Dendritic cell treated with granulocyte-macrophage colony-stimulating factor and Interleukin-4, amounts not matched to agents 40 ng/mL and 50 ng/mL, for 4 days (primary cell): ENCODE measurements at regions not wholly inside any gene's neighbourhood (a gene's known extent, or its start where the extent isn't known, plus 50 kb on each side); places are given as distances from the start of the nearest gene placed in this dataset.

Experiments used
- H3K27ac Mint-ChIP-seq: one replicate; pipeline ENCODE4 v1.8.0; 2022; ENCODE audit warnings: mild to moderate bottlenecking, mixed read lengths
- H3K27me3 Mint-ChIP-seq: one replicate; pipeline ENCODE4 v1.8.0; 2022; ENCODE audit warnings: mild to moderate bottlenecking, mixed read lengths
- H3K36me3 Mint-ChIP-seq: one replicate; pipeline ENCODE4 v1.8.0; 2022; ENCODE audit warnings: low read depth, mixed read lengths
- H3K4me1 Mint-ChIP-seq: one replicate; pipeline ENCODE4 v1.8.0; 2022; ENCODE audit warnings: low read depth, mixed read lengths
- H3K4me3 Mint-ChIP-seq: one replicate; pipeline ENCODE4 v1.8.0; 2022; ENCODE audit warnings: mild to moderate bottlenecking, moderate library complexity, mixed read lengths
- H3K9me3 Mint-ChIP-seq: one replicate; pipeline ENCODE4 v1.8.0; 2022; ENCODE audit warnings: mixed read lengths
- intact Hi-C: fragments of 100-400 bp; cut with micrococcal nuclease; formaldehyde crosslinking; loops from one replicate; pipeline ENCODE4 v1.15.0; 2022

- Mint-ChIP-seq H3K27ac (no peak overlapping the region), H3K36me3 (no peaks in the 10 kb centered on the region), H3K4me3 (no peak overlapping the region), H3K4me1 (no peaks in the 10 kb centered on the region), H3K27me3 (peaks cover 16% of the 10 kb centered on the region), H3K9me3 (no peaks in the 10 kb centered on the region)
- intact Hi-C loops = no loop called here
Measured at GRCh38 chr3:127407026-127407939, 119.4 kb upstream of the PRR20G start.

GRCh38 chr3:127406309-127407025, 118.6 kb upstream of the PRR20G start:
- H3K4me3 Mint-ChIP-seq = no peak overlapping the region
- intact Hi-C loops = no loop called here
- H3K4me1 Mint-ChIP-seq = no peaks in the 10 kb centered on the region
- H3K9me3 Mint-ChIP-seq = no peaks in the 10 kb centered on the region
- H3K27ac Mint-ChIP-seq = no peak overlapping the region
- H3K27me3 Mint-ChIP-seq = peaks cover 20% of the 10 kb centered on the region
- H3K36me3 Mint-ChIP-seq = no peaks in the 10 kb centered on the region

GRCh38 chr3:127405791-127406190, 117.9 kb upstream of the PRR20G start:
- intact Hi-C loops = no loop called here
- H3K27ac Mint-ChIP-seq = no peak overlapping the region
- no peaks in the 10 kb centered on the region for H3K9me3 Mint-ChIP-seq
- H3K4me1 Mint-ChIP-seq = no peaks in the 10 kb centered on the region
- H3K36me3 Mint-ChIP-seq = no peaks in the 10 kb centered on the region
- H3K27me3 Mint-ChIP-seq = peaks cover 18% of the 10 kb centered on the region
- H3K4me3 Mint-ChIP-seq = no peak overlapping the region

DNA sequence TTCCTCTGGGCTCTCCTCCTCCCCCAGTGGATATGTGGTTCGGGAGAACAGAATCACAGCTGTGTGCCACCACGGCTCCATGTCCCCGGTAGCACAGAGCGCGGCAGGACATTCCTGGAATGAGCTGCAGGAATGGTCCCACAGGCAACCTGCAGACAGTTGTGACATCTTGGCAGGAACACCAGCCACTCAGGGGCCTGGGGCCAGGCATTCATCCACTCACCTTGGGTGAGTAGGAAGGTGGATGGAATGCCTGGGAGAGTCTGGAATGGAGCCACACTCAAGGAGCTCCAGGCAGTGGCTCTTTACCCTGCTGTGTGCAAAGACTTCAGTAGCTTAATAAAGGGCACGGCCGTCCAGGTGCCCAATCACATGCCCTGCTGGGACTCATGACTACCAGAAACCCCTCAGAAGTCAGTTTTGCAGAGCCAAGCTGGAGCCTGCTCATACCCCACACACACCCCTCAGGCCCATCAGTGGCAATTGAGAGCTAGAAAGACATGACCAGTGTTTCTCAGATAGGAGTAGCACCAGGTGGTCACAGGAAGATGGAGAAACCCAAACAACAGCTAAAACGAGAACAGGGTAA, 117.3 kb upstream of the PRR20G start:
- Mint-ChIP-seq H3K36me3 (no peaks in the 10 kb centered on the region), H3K9me3 (no peaks in the 10 kb centered on the region), H3K4me1 (no peaks in the 10 kb centered on the region), H3K4me3 (no peak overlapping the region), H3K27me3 (peaks cover 17% of the 10 kb centered on the region), H3K27ac (no peak overlapping the region)
- intact Hi-C loops = no loop called here

GRCh38 chr3:127404221-127405009, 116.6 kb upstream of the PRR20G start:
- no peaks in the 10 kb centered on the region for H3K9me3 Mint-ChIP-seq
- no peaks in the 10 kb centered on the region for H3K4me1 Mint-ChIP-seq
- intact Hi-C loops = no loop called here
- H3K27ac Mint-ChIP-seq = no peak overlapping the region
- H3K27me3 Mint-ChIP-seq = peaks cover 17% of the 10 kb centered on the region
- H3K4me3 Mint-ChIP-seq = no peak overlapping the region
- no peaks in the 10 kb centered on the region for H3K36me3 Mint-ChIP-seq

- no peak overlapping the region for H3K4me3 Mint-ChIP-seq
- peaks cover 17% of the 10 kb centered on the region for H3K27me3 Mint-ChIP-seq
- H3K4me1 Mint-ChIP-seq = no peaks in the 10 kb centered on the region
- H3K9me3 Mint-ChIP-seq = no peaks in the 10 kb centered on the region
- H3K27ac Mint-ChIP-seq = no peak overlapping the region
- intact Hi-C loops = no loop called here
- H3K36me3 Mint-ChIP-seq = no peaks in the 10 kb centered on the region
Measured at GRCh38 chr3:127403795-127404194, 115.9 kb upstream of the PRR20G start.

- no peak overlapping the region for H3K27ac Mint-ChIP-seq
- intact Hi-C loops = no loop called here
- no peaks in the 10 kb centered on the region for H3K4me1 Mint-ChIP-seq
- no peaks in the 10 kb centered on the region for H3K9me3 Mint-ChIP-seq
- no peaks in the 10 kb centered on the region for H3K36me3 Mint-ChIP-seq
- H3K27me3 Mint-ChIP-seq = peaks cover 32% of the 10 kb centered on the region
- no peak overlapping the region for H3K4me3 Mint-ChIP-seq
Measured at GRCh38 chr3:127399154-127399553, 111.3 kb upstream of the PRR20G start.

DNA sequence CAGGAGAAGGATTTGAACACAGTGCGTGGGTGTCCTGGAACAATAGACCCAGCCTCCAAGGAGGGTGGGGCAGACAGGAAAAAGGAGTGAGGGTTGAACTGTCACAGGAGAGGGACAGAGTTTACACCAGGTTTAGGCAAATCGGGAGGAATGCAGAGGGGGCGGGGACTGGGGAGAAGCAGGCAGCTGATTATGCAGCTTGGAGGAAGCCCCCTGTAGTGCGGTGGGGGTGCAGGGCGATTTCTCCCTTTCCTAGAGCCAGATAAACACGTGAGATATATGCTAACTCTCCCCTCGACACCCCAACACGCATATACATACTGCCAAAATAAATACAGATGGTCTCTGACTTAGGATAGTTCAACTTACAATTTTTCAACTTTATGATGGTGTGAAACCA, 108.6 kb upstream of the PRR20G start:
- Mint-ChIP-seq H3K27ac (no peak overlapping the region), H3K36me3 (no peaks in the 10 kb centered on the region), H3K4me1 (no peaks in the 10 kb centered on the region), H3K27me3 (peaks cover 30% of the 10 kb centered on the region), H3K9me3 (no peaks in the 10 kb centered on the region), H3K4me3 (no peak overlapping the region)
- intact Hi-C loops = no loop called here

DNA sequence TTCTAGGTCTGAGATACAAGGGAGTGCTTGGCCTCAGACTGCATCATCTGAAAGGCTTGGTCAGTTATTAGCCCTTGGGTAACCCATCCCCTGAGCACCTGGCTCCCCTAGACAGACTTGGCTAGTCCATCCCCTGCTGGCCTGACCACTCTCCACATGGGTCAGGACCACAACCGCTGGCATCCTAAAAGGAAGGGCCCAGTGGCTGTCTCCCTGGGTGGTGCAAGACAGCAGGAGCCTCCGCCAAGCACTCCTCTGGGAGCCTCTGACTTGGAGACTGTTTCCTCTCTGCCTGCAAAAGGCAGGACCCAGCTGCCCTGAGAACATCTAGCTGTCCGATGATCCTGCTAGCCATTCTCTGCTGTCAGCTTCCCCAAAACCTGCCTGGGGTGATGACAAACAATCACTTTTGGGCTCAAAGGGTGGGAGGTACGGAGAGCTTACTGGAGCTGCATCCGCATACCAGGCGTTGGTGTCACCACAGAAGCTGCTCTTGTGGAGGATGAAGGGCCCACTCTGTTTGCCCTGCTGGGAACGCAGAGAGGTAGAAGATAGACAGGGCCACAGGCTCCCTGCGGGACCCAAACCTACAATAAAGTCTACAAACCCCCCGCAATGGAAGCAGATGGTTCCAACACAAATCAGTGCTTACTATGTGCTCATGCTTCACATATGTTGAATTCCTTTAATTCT, 108.0 kb upstream of the PRR20G start:
- H3K4me1 Mint-ChIP-seq = no peaks in the 10 kb centered on the region
- intact Hi-C loops = no loop called here
- no peak overlapping the region for H3K4me3 Mint-ChIP-seq

DNA sequence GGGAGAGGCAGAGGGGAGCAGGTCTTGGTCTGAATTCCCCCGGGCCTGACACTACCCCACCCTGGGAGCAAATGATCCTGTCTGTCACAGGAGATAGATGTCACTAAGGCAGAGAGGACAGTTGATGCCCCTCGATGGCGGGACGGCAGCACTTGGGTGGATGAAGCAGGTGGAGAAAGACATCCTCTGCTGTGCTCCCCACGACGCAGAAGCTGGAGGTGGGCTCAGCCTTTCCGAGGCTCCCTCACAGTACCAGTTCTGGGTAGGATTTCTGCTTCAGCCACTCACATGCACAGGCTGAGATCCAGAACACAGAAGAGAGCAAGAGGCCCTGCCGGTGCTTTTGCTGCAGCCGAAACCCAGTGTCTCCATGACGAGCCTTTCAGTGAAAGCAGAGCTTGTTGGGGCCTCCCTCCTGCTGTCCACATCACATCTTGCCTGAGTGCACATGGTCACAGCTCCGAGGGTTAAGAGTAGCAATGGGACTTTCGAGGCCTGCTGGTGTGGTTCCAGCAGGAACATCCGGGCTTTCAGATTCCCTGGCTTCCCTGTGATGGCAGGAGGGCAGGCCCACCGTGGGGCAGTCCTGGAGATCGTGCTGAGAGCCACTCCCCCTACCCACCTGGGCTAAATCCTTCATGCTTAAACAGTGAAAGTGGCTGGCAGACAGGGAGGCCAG, 107.3 kb upstream of the PRR20G start:
- intact Hi-C loops = no loop called here
- H3K27me3 Mint-ChIP-seq = peaks cover 30% of the 10 kb centered on the region
- no peak overlapping the region for H3K4me3 Mint-ChIP-seq
- H3K27ac Mint-ChIP-seq = no peak overlapping the region
- H3K4me1 Mint-ChIP-seq = no peaks in the 10 kb centered on the region
- H3K36me3 Mint-ChIP-seq = no peaks in the 10 kb centered on the region
- no peaks in the 10 kb centered on the region for H3K9me3 Mint-ChIP-seq

More for the DNA sequence above, 108.0 kb upstream of the PRR20G start:
- Mint-ChIP-seq H3K9me3 (no peaks in the 10 kb centered on the region), H3K36me3 (no peaks in the 10 kb centered on the region), H3K27me3 (peaks cover 30% of the 10 kb centered on the region), H3K27ac (no peak overlapping the region)

GRCh38 chr3:127394031-127394430, 106.2 kb upstream of the PRR20G start:
- no peaks in the 10 kb centered on the region for H3K9me3 Mint-ChIP-seq
- peaks cover 34% of the 10 kb centered on the region for H3K27me3 Mint-ChIP-seq
- H3K4me1 Mint-ChIP-seq = no peaks in the 10 kb centered on the region
- no peak overlapping the region for H3K4me3 Mint-ChIP-seq
- intact Hi-C loops = no loop called here
- H3K36me3 Mint-ChIP-seq = no peaks in the 10 kb centered on the region
- no peak overlapping the region for H3K27ac Mint-ChIP-seq

GRCh38 chr3:127393131-127393820, 105.4 kb upstream of the PRR20G start:
- no peaks in the 10 kb centered on the region for H3K36me3 Mint-ChIP-seq
- peaks cover 30% of the 10 kb centered on the region for H3K27me3 Mint-ChIP-seq
- H3K4me3 Mint-ChIP-seq = no peak overlapping the region
- H3K9me3 Mint-ChIP-seq = no peaks in the 10 kb centered on the region
- H3K4me1 Mint-ChIP-seq = no peaks in the 10 kb centered on the region
- intact Hi-C loops = no loop called here
- H3K27ac Mint-ChIP-seq = no peak overlapping the region
